ENCODE measurements at regions not wholly inside any gene's neighbourhood (a gene's known extent, or its start where the extent isn't known, plus 50 kb on each side); places are given as distances from the start of the nearest gene placed in this dataset.

GRCh38 chr3:124593442-124593829 is 136.8 kb upstream of the UMPS start:
- TF ChIP-seq TCF7L2 (IDR thresholded peaks at IDR 0.05; ENCODE audit: low read depth, low read length) (no peak), CTCF (IDR thresholded peaks at IDR 0.05) (no peak), POLR2AphosphoS5 (IDR thresholded peaks at IDR 0.05; ENCODE audit: low read depth, low read length) (no peak)
